Suprapubic skin (tissue), 4 donors: ENCODE measurements at regions not wholly inside any gene's neighbourhood (a gene's known extent, or its start where the extent isn't known, plus 50 kb on each side); places are given as distances from the start of the nearest gene placed in this dataset.

Source experiments
- EP300 ChIP-seq: sonication (generic); formaldehyde crosslinking; IDR thresholded peaks from one replicate; pipeline ENCODE4 v1.6.1; 2017; ENCODE audit warnings: antibody characterized with exemption
- POLR2A ChIP-seq, 2 donors: fragments of 450-650 bp; IDR thresholded peaks; one replicate each; pipeline ENCODE4 v1.6.1; 2017; ENCODE audit warnings: antibody characterized with exemption in 2 of 2, mild to moderate bottlenecking in 2 of 2, moderate library complexity in 2 of 2
- POLR2AphosphoS5 ChIP-seq, 3 donors: sonication (generic); formaldehyde crosslinking; IDR thresholded peaks; one replicate each; pipeline ENCODE4 v1.6.1; 2017; ENCODE audit warnings: antibody characterized with exemption in 3 of 3
- TF ChIP-seq, protein P1 (sequence below), 2 donors: fragments of 200-600 bp in 1 of 2; fragments of 450-650 bp in 1 of 2; sonication (generic) in 1 of 2; IDR thresholded peaks; one replicate each; pipeline ENCODE4 v1.5.1; 2016 to 2019; ENCODE audit warnings: antibody characterized with exemption in 2 of 2, mild to moderate bottlenecking in 1 of 2, moderate library complexity in 1 of 2

GRCh38 chr20:12914804-12915203, 94.0 kb upstream of the SPTLC3 start:
- TF ChIP-seq, protein P1, sequence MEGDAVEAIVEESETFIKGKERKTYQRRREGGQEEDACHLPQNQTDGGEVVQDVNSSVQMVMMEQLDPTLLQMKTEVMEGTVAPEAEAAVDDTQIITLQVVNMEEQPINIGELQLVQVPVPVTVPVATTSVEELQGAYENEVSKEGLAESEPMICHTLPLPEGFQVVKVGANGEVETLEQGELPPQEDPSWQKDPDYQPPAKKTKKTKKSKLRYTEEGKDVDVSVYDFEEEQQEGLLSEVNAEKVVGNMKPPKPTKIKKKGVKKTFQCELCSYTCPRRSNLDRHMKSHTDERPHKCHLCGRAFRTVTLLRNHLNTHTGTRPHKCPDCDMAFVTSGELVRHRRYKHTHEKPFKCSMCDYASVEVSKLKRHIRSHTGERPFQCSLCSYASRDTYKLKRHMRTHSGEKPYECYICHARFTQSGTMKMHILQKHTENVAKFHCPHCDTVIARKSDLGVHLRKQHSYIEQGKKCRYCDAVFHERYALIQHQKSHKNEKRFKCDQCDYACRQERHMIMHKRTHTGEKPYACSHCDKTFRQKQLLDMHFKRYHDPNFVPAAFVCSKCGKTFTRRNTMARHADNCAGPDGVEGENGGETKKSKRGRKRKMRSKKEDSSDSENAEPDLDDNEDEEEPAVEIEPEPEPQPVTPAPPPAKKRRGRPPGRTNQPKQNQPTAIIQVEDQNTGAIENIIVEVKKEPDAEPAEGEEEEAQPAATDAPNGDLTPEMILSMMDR (IDR thresholded peaks at IDR 0.05): no peak
- TF ChIP-seq POLR2A (IDR thresholded peaks at IDR 0.05) (no peak), EP300 (no peak), POLR2AphosphoS5 (IDR thresholded peaks at IDR 0.05) (no peak)
